ENCODE measurements at regions not wholly inside any gene's neighbourhood (a gene's known extent, or its start where the extent isn't known, plus 50 kb on each side); places are given as distances from the start of the nearest gene placed in this dataset.
A peak's percentile ranks its signal among the peaks of the same experiment; 100 is the strongest.

DNA sequence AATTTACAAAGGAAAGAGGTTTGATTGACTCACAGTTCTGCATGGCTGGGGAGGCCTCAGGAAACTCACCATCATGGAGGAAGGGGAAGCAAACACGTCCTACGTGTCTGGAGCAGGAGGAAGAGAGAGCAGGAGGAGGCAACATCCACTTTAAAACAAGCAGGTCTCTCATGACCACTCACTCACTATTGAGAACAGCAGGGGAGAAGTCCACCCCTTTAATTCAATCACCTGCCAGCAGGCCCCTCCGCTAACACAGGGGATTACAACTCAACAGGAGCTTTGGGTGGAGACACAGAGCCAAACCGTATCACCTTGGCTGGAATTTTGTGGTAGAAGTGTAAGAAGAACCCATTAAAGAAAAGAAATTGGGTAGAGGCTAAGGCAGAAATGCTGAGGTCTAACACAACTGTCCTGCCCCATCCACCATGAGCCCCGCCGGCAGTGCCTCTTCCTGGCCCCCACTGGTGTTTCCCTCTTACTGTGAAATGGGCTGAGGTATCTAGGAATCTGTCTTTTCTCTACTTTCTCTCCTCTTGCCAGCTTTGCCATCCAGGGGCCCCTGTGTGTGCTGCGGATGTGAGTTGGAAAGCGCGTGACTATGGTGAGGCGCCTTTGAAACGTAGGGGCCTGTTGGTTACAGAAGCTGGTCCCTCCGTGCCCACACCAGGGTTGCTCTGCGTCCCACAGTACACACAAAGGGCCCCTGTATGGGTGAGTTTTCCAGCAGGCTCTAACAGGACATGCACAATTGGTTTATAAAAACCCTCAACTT, 108.0 kb upstream of the TMEM132D start:
- Histone ChIP-seq H2AFZ (ENCODE audit: low read depth, low read length) (no peak overlapping the region), H3K4me3 (ENCODE audit: insufficient read depth, low read depth, low read length) (no peak overlapping the region), H3K9me3 (ENCODE audit: insufficient read depth, low read depth, low read length) (no peaks in the 10 kb centered on the region), H3K27me3 (ENCODE audit: insufficient read depth, low read length) (peaks cover 4% of the 10 kb centered on the region), H3K4me1 (ENCODE audit: insufficient read depth, low read length) (no peaks in the 10 kb centered on the region), H3K79me2 (ENCODE audit: insufficient read depth, low read length) (no peaks in the 10 kb centered on the region), H4K20me1 (ENCODE audit: insufficient read depth, low read length) (no peaks in the 10 kb centered on the region), H3K27ac (ENCODE audit: low read depth, low read length) (no peak overlapping the region), H3K4me2 (ENCODE audit: low read length) (no peak overlapping the region), H3K9ac (ENCODE audit: low read length) (no peak overlapping the region), H3K36me3 (ENCODE audit: insufficient read depth, low read length) (no peaks in the 10 kb centered on the region)
- no peaks in the 10 kb centered on the region for H3K4me1 Mint-ChIP-seq (ENCODE audit: low read depth, unreplicated experiment)
- no peaks in the 10 kb centered on the region for H3K27me3 Mint-ChIP-seq (ENCODE audit: low read depth, unreplicated experiment)
- no peak overlapping the region for H3K27ac Mint-ChIP-seq (ENCODE audit: unreplicated experiment)
- FAIRE-seq, result no peak
- peaks cover 9% of the 10 kb centered on the region for H3K9me3 Mint-ChIP-seq (ENCODE audit: unreplicated experiment)
- H3K36me3 Mint-ChIP-seq (ENCODE audit: low read depth, unreplicated experiment), result no peaks in the 10 kb centered on the region
- DNase-seq (ENCODE audit: low read depth), result no peak
- H3K4me3 Mint-ChIP-seq (ENCODE audit: unreplicated experiment), result no peak overlapping the region
- no peak for TF ChIP-seq EZH2 (IDR thresholded peaks at IDR 0.05; ENCODE audit: insufficient read depth, low read length)
- TF ChIP-seq, protein P1, sequence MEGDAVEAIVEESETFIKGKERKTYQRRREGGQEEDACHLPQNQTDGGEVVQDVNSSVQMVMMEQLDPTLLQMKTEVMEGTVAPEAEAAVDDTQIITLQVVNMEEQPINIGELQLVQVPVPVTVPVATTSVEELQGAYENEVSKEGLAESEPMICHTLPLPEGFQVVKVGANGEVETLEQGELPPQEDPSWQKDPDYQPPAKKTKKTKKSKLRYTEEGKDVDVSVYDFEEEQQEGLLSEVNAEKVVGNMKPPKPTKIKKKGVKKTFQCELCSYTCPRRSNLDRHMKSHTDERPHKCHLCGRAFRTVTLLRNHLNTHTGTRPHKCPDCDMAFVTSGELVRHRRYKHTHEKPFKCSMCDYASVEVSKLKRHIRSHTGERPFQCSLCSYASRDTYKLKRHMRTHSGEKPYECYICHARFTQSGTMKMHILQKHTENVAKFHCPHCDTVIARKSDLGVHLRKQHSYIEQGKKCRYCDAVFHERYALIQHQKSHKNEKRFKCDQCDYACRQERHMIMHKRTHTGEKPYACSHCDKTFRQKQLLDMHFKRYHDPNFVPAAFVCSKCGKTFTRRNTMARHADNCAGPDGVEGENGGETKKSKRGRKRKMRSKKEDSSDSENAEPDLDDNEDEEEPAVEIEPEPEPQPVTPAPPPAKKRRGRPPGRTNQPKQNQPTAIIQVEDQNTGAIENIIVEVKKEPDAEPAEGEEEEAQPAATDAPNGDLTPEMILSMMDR (IDR thresholded peaks at IDR 0.05; ENCODE audit: insufficient read depth, low read depth, low read length), result no peak

- Histone ChIP-seq H3K36me3 (ENCODE audit: insufficient read depth, low read length) (no peaks in the 10 kb centered on the region), H4K20me1 (ENCODE audit: insufficient read depth, low read length) (no peaks in the 10 kb centered on the region), H3K27me3 (ENCODE audit: insufficient read depth, low read length) (peaks cover 4% of the 10 kb centered on the region), H3K79me2 (ENCODE audit: insufficient read depth, low read length) (no peaks in the 10 kb centered on the region), H3K4me3 (ENCODE audit: insufficient read depth, low read depth, low read length) (no peak overlapping the region), H3K9me3 (ENCODE audit: insufficient read depth, low read depth, low read length) (no peaks in the 10 kb centered on the region), H3K27ac (ENCODE audit: low read depth, low read length) (no peak overlapping the region), H3K4me2 (ENCODE audit: low read length) (peak overlapping the region; percentile 40), H3K9ac (ENCODE audit: low read length) (no peak overlapping the region), H3K4me1 (ENCODE audit: insufficient read depth, low read length) (no peaks in the 10 kb centered on the region), H2AFZ (ENCODE audit: low read depth, low read length) (peak overlapping the region; percentile 30)
- no peak overlapping the region for H3K4me3 Mint-ChIP-seq (ENCODE audit: unreplicated experiment)
- no peak for DNase-seq (ENCODE audit: low read depth)
- H3K27me3 Mint-ChIP-seq (ENCODE audit: low read depth, unreplicated experiment), result no peaks in the 10 kb centered on the region
- no peak overlapping the region for H3K27ac Mint-ChIP-seq (ENCODE audit: unreplicated experiment)
- H3K36me3 Mint-ChIP-seq (ENCODE audit: low read depth, unreplicated experiment), result no peaks in the 10 kb centered on the region
- H3K4me1 Mint-ChIP-seq (ENCODE audit: low read depth, unreplicated experiment), result no peaks in the 10 kb centered on the region
- TF ChIP-seq, protein P1 (IDR thresholded peaks at IDR 0.05; ENCODE audit: insufficient read depth, low read depth, low read length), result peak; percentile 49
- TF ChIP-seq EZH2 (IDR thresholded peaks at IDR 0.05; ENCODE audit: insufficient read depth, low read length), result no peak
- no peak for FAIRE-seq
- peaks cover 13% of the 10 kb centered on the region for H3K9me3 Mint-ChIP-seq (ENCODE audit: unreplicated experiment)
Measured at GRCh38 chr12:130013771-130014484, 110.1 kb upstream of the TMEM132D start.

DNA sequence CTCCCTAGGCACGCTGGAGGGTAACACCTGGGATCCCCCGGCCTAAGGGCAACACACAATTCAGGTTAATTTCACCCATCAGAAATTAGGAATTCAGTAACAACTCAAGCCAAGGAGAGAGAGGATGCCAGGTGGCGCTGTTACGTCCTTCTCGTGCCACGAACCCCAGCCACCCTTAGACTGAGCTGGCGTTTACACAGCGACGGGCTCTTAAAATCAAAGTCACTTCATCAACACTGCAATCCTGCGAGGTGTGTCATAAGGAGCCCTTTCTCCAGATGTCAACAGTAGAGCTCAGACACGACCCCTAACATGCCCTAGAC, 110.6 kb upstream of the TMEM132D start:
- DNase-seq (ENCODE audit: low read depth) (no peak), FAIRE-seq (no peak)
- H3K27ac Mint-ChIP-seq (ENCODE audit: unreplicated experiment), result no peak overlapping the region
- Histone ChIP-seq H3K79me2 (ENCODE audit: insufficient read depth, low read length) (no peaks in the 10 kb centered on the region), H3K4me3 (ENCODE audit: insufficient read depth, low read depth, low read length) (no peak overlapping the region), H3K27ac (ENCODE audit: low read depth, low read length) (no peak overlapping the region), H4K20me1 (ENCODE audit: insufficient read depth, low read length) (no peaks in the 10 kb centered on the region), H3K36me3 (ENCODE audit: insufficient read depth, low read length) (no peaks in the 10 kb centered on the region), H3K9ac (ENCODE audit: low read length) (no peak overlapping the region), H3K27me3 (ENCODE audit: insufficient read depth, low read length) (peaks cover 4% of the 10 kb centered on the region), H3K4me1 (ENCODE audit: insufficient read depth, low read length) (no peaks in the 10 kb centered on the region), H3K9me3 (ENCODE audit: insufficient read depth, low read depth, low read length) (no peaks in the 10 kb centered on the region), H2AFZ (ENCODE audit: low read depth, low read length) (no peak overlapping the region), H3K4me2 (ENCODE audit: low read length) (no peak overlapping the region)
- no peaks in the 10 kb centered on the region for H3K4me1 Mint-ChIP-seq (ENCODE audit: low read depth, unreplicated experiment)
- H3K36me3 Mint-ChIP-seq (ENCODE audit: low read depth, unreplicated experiment), result no peaks in the 10 kb centered on the region
- TF ChIP-seq EZH2 (IDR thresholded peaks at IDR 0.05; ENCODE audit: insufficient read depth, low read length), result no peak
- TF ChIP-seq, protein P1 (IDR thresholded peaks at IDR 0.05; ENCODE audit: insufficient read depth, low read depth, low read length), result no peak
- H3K27me3 Mint-ChIP-seq (ENCODE audit: low read depth, unreplicated experiment), result no peaks in the 10 kb centered on the region
- H3K4me3 Mint-ChIP-seq (ENCODE audit: unreplicated experiment), result no peak overlapping the region
- peaks cover 13% of the 10 kb centered on the region for H3K9me3 Mint-ChIP-seq (ENCODE audit: unreplicated experiment)
